Stimulated activated naive CD8-positive, alpha-beta T cell treated with anti-CD3 and anti-CD28 coated beads, Interleukin-15, Interleukin-2, amounts not matched to agents 100 ng/mL and 50 ng/mL, for 24 hours (primary cell): ENCODE measurements at regions not wholly inside any gene's neighbourhood (a gene's known extent, or its start where the extent isn't known, plus 50 kb on each side); places are given as distances from the start of the nearest gene placed in this dataset.

Experiments
- H3K27ac Mint-ChIP-seq: one replicate; pipeline ENCODE4 v1.8.0; 2021; ENCODE audit warnings: mild to moderate bottlenecking, mixed read lengths
- H3K27me3 Mint-ChIP-seq: one replicate; pipeline ENCODE4 v1.8.0; 2021; ENCODE audit warnings: mixed read lengths
- H3K36me3 Mint-ChIP-seq: one replicate; pipeline ENCODE4 v1.8.0; 2021; ENCODE audit warnings: low read depth, mixed read lengths
- H3K4me1 Mint-ChIP-seq: one replicate; pipeline ENCODE4 v1.8.0; 2021; ENCODE audit warnings: low read depth, mixed read lengths
- H3K4me3 Mint-ChIP-seq: one replicate; pipeline ENCODE4 v1.8.0; 2021; ENCODE audit warnings: mild to moderate bottlenecking, mixed read lengths
- H3K9me3 Mint-ChIP-seq: one replicate; pipeline ENCODE4 v1.8.0; 2021; ENCODE audit warnings: mixed read lengths

GRCh38 chr12:115619061-115619460, 658.4 kb downstream of the MED13L start:
- Mint-ChIP-seq H3K4me3 (no peak overlapping the region), H3K27ac (no peak overlapping the region), H3K9me3 (peaks cover 8% of the 10 kb centered on the region), H3K4me1 (no peaks in the 10 kb centered on the region), H3K36me3 (no peaks in the 10 kb centered on the region), H3K27me3 (peaks cover 4% of the 10 kb centered on the region)

- H3K4me1 Mint-ChIP-seq: no peaks in the 10 kb centered on the region
- H3K36me3 Mint-ChIP-seq: no peaks in the 10 kb centered on the region
Measured at GRCh38 chr12:115618105-115618504, 659.4 kb downstream of the MED13L start.

GRCh38 chr12:115617391-115617790, 660.1 kb downstream of the MED13L start:
- no peak overlapping the region for H3K27ac Mint-ChIP-seq
- H3K4me3 Mint-ChIP-seq: no peak overlapping the region
- H3K4me1 Mint-ChIP-seq: no peaks in the 10 kb centered on the region
- peaks cover 4% of the 10 kb centered on the region for H3K27me3 Mint-ChIP-seq
- H3K9me3 Mint-ChIP-seq: peaks cover 13% of the 10 kb centered on the region
- H3K36me3 Mint-ChIP-seq: no peaks in the 10 kb centered on the region

More at GRCh38 chr12:115618105-115618504, 659.4 kb downstream of the MED13L start:
- H3K27me3 Mint-ChIP-seq: peaks cover 4% of the 10 kb centered on the region
- no peak overlapping the region for H3K27ac Mint-ChIP-seq
- no peak overlapping the region for H3K4me3 Mint-ChIP-seq
- H3K9me3 Mint-ChIP-seq: peaks cover 13% of the 10 kb centered on the region

- Mint-ChIP-seq H3K4me3 (no peak overlapping the region), H3K36me3 (no peaks in the 10 kb centered on the region), H3K27me3 (peaks cover 3% of the 10 kb centered on the region), H3K4me1 (no peaks in the 10 kb centered on the region), H3K9me3 (peaks cover 5% of the 10 kb centered on the region), H3K27ac (no peak overlapping the region)
Measured at GRCh38 chr12:115611477-115611876, 666.0 kb downstream of the MED13L start.

- peaks cover 18% of the 10 kb centered on the region for H3K27me3 Mint-ChIP-seq
- H3K9me3 Mint-ChIP-seq: peaks cover 5% of the 10 kb centered on the region
- no peak overlapping the region for H3K27ac Mint-ChIP-seq
- H3K4me1 Mint-ChIP-seq: no peaks in the 10 kb centered on the region
- H3K4me3 Mint-ChIP-seq: no peak overlapping the region
- no peaks in the 10 kb centered on the region for H3K36me3 Mint-ChIP-seq
Measured at GRCh38 chr12:115609347-115609746, 668.1 kb downstream of the MED13L start.

GRCh38 chr12:115606040-115606439, 671.5 kb downstream of the MED13L start:
- H3K27me3 Mint-ChIP-seq: peaks cover 18% of the 10 kb centered on the region
- no peaks in the 10 kb centered on the region for H3K36me3 Mint-ChIP-seq
- no peaks in the 10 kb centered on the region for H3K4me1 Mint-ChIP-seq
- no peak overlapping the region for H3K4me3 Mint-ChIP-seq
- H3K9me3 Mint-ChIP-seq: no peaks in the 10 kb centered on the region
- no peak overlapping the region for H3K27ac Mint-ChIP-seq

- Mint-ChIP-seq H3K36me3 (no peaks in the 10 kb centered on the region), H3K4me3 (no peak overlapping the region), H3K27me3 (peaks cover 25% of the 10 kb centered on the region), H3K27ac (no peak overlapping the region), H3K4me1 (no peaks in the 10 kb centered on the region), H3K9me3 (peaks cover 4% of the 10 kb centered on the region)
Measured at GRCh38 chr12:115598871-115599811, 678.4 kb downstream of the MED13L start.

GRCh38 chr12:115597157-115597712, 680.3 kb downstream of the MED13L start:
- Mint-ChIP-seq H3K9me3 (peaks cover 7% of the 10 kb centered on the region), H3K27me3 (peaks cover 28% of the 10 kb centered on the region), H3K27ac (no peak overlapping the region), H3K4me1 (no peaks in the 10 kb centered on the region), H3K4me3 (no peak overlapping the region), H3K36me3 (no peaks in the 10 kb centered on the region)

- Mint-ChIP-seq H3K27ac (no peak overlapping the region), H3K36me3 (no peaks in the 10 kb centered on the region), H3K4me3 (no peak overlapping the region), H3K27me3 (peaks cover 7% of the 10 kb centered on the region), H3K9me3 (peaks cover 18% of the 10 kb centered on the region), H3K4me1 (no peaks in the 10 kb centered on the region)
Measured at GRCh38 chr12:115588131-115588530, 689.4 kb downstream of the MED13L start.

GRCh38 chr12:115584156-115584555, 693.3 kb downstream of the MED13L start:
- Mint-ChIP-seq H3K27me3 (peaks cover 6% of the 10 kb centered on the region), H3K4me1 (no peaks in the 10 kb centered on the region), H3K36me3 (no peaks in the 10 kb centered on the region), H3K9me3 (peaks cover 14% of the 10 kb centered on the region), H3K4me3 (no peak overlapping the region), H3K27ac (no peak overlapping the region)

- H3K27ac Mint-ChIP-seq: no peak overlapping the region
- H3K9me3 Mint-ChIP-seq: peaks cover 11% of the 10 kb centered on the region
- no peaks in the 10 kb centered on the region for H3K36me3 Mint-ChIP-seq
- H3K4me1 Mint-ChIP-seq: no peaks in the 10 kb centered on the region
- H3K4me3 Mint-ChIP-seq: no peak overlapping the region
- H3K27me3 Mint-ChIP-seq: peaks cover 6% of the 10 kb centered on the region
Measured at GRCh38 chr12:115583591-115583990, 693.9 kb downstream of the MED13L start.

GRCh38 chr12:115577401-115577800, 700.1 kb downstream of the MED13L start:
- H3K27me3 Mint-ChIP-seq: no peaks in the 10 kb centered on the region
- H3K27ac Mint-ChIP-seq: no peak overlapping the region
- H3K9me3 Mint-ChIP-seq: no peaks in the 10 kb centered on the region
- no peaks in the 10 kb centered on the region for H3K36me3 Mint-ChIP-seq
- no peaks in the 10 kb centered on the region for H3K4me1 Mint-ChIP-seq
- no peak overlapping the region for H3K4me3 Mint-ChIP-seq

GRCh38 chr12:115574826-115575225, 702.7 kb downstream of the MED13L start:
- Mint-ChIP-seq H3K27me3 (no peaks in the 10 kb centered on the region), H3K27ac (no peak overlapping the region), H3K36me3 (no peaks in the 10 kb centered on the region), H3K4me1 (no peaks in the 10 kb centered on the region), H3K4me3 (no peak overlapping the region), H3K9me3 (no peaks in the 10 kb centered on the region)

GRCh38 chr12:115572440-115572839, 705.1 kb downstream of the MED13L start:
- H3K27ac Mint-ChIP-seq: no peak overlapping the region
- no peak overlapping the region for H3K4me3 Mint-ChIP-seq
- H3K27me3 Mint-ChIP-seq: no peaks in the 10 kb centered on the region
- H3K4me1 Mint-ChIP-seq: no peaks in the 10 kb centered on the region
- H3K36me3 Mint-ChIP-seq: no peaks in the 10 kb centered on the region
- H3K9me3 Mint-ChIP-seq: no peaks in the 10 kb centered on the region

GRCh38 chr12:115571446-115571845, 706.0 kb downstream of the MED13L start:
- Mint-ChIP-seq H3K4me1 (no peaks in the 10 kb centered on the region), H3K9me3 (no peaks in the 10 kb centered on the region), H3K36me3 (no peaks in the 10 kb centered on the region), H3K4me3 (no peak overlapping the region), H3K27me3 (no peaks in the 10 kb centered on the region), H3K27ac (no peak overlapping the region)
